ENCODE measurements at regions not wholly inside any gene's neighbourhood (a gene's known extent, or its start where the extent isn't known, plus 50 kb on each side); places are given as distances from the start of the nearest gene placed in this dataset.
A peak's percentile ranks its signal among the peaks of the same experiment; 100 is the strongest.

DNA sequence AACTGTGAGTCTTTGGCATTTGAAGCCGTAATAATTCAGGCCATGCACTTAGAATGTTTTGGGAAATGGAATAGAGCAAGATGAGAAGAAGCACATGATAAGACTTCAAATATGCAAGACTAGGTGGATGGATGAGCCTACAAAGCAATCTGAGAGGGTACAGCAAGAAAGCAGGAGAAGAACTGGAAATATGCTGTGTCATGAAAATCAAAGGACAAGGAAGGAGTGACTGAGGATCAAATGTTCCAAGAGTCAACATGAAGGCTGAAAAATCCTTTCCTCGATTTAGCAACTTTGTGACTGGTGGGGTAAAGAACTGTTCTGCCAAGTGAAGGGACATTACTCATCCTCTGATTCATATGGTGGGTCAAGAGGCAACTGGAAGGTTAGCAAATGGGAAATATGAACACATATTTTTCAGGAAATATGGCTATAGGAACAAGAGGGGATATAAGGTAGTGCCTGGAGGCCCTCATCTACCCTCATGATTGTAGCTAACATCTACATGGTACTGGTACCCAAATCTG, 803.7 kb upstream of the ARRDC4 start:
- DNase-seq (ENCODE audit: low read depth, low spot score) (peak; percentile 11), FAIRE-seq (no peak)
- no peaks in the 10 kb centered on the region for H3K9me3 ChIP-seq (replicated peaks; ENCODE audit: control insufficient read depth, insufficient read depth, low read length)
- H3K4me1 ChIP-seq (ENCODE audit: control insufficient read depth, extremely low read depth, insufficient read depth, low read length): no peaks in the 10 kb centered on the region
- dilution Hi-C loops (cut with MboI; ENCODE audit: extremely low pct_ligation_motif_present, low sequenced_read_pairs) (no loop called here), intact Hi-C loops (cut with micrococcal nuclease) (no loop called here)
- no TSS peak for BruUV-seq (replicated peaks)
- TF ChIP-seq GATA2 (IDR thresholded peaks at IDR 0.05; ENCODE audit: insufficient read depth, insufficient read length, low read depth, low read length): no peak
- peak; percentile 57 for TF ChIP-seq FOS (IDR thresholded peaks at IDR 0.05; ENCODE audit: borderline replicate concordance, insufficient read depth, low read length)
- TF ChIP-seq, protein P1, sequence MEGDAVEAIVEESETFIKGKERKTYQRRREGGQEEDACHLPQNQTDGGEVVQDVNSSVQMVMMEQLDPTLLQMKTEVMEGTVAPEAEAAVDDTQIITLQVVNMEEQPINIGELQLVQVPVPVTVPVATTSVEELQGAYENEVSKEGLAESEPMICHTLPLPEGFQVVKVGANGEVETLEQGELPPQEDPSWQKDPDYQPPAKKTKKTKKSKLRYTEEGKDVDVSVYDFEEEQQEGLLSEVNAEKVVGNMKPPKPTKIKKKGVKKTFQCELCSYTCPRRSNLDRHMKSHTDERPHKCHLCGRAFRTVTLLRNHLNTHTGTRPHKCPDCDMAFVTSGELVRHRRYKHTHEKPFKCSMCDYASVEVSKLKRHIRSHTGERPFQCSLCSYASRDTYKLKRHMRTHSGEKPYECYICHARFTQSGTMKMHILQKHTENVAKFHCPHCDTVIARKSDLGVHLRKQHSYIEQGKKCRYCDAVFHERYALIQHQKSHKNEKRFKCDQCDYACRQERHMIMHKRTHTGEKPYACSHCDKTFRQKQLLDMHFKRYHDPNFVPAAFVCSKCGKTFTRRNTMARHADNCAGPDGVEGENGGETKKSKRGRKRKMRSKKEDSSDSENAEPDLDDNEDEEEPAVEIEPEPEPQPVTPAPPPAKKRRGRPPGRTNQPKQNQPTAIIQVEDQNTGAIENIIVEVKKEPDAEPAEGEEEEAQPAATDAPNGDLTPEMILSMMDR (IDR thresholded peaks at IDR 0.05; ENCODE audit: extremely low read depth in 1 of 2, insufficient read depth in 1 of 2, low read depth in 1 of 2, low read length in 2 of 2): no peak
- no peak for TF ChIP-seq EZH2 (IDR thresholded peaks at IDR 0.05; ENCODE audit: borderline replicate concordance, low read depth, low read length, severe bottlenecking)
- TF ChIP-seq POLR2A (IDR thresholded peaks at IDR 0.05; ENCODE audit: low read depth, low read length): no peak
- TF ChIP-seq POLR2AphosphoS5 (IDR thresholded peaks at IDR 0.05; ENCODE audit: insufficient read depth, low read depth, low read length): no peak
- no peak for TF ChIP-seq MYC (IDR thresholded peaks at IDR 0.05; ENCODE audit: low read depth, low read length)
- H3K27ac ChIP-seq (ENCODE audit: insufficient read depth, low read depth, low read length): no peak overlapping the region
- H3K9me1 ChIP-seq (replicated peaks; ENCODE audit: control insufficient read depth, extremely low read depth, insufficient read depth, low read length): no peaks in the 10 kb centered on the region
- H3K36me3 ChIP-seq (ENCODE audit: control insufficient read depth in 2 of 2, extremely low read depth in 1 of 2, insufficient read depth in 2 of 2, low read length in 2 of 2): no peaks in the 10 kb centered on the region
- no peaks in the 10 kb centered on the region for H3K79me2 ChIP-seq (ENCODE audit: control insufficient read depth, insufficient read depth, low read length)
- no peak overlapping the region for H3K9ac ChIP-seq (replicated peaks; ENCODE audit: extremely low read depth, insufficient read depth, low read length)
- no peaks in the 10 kb centered on the region for H3K27me3 ChIP-seq (ENCODE audit: control insufficient read depth in 2 of 2, insufficient read depth in 2 of 2, low read length in 2 of 2)
- ChIA-PET CTCF (no interaction called here), POLR2A (no interaction called here)
- no peak overlapping the region for H3K4me2 ChIP-seq (ENCODE audit: insufficient read depth, low read length)
- no peaks in the 10 kb centered on the region for H4K20me1 ChIP-seq (replicated peaks; ENCODE audit: control insufficient read depth, extremely low read depth, insufficient read depth, low read length)
- H2AFZ ChIP-seq (ENCODE audit: low read depth, low read length): no peak overlapping the region
- no peak overlapping the region for H3K4me3 ChIP-seq (replicated peaks in 1 of 3; ENCODE audit: insufficient read depth in 1 of 3, low read depth in 1 of 3, low read length in 3 of 3)

Measured in endothelial cell of umbilical vein (primary cell).